ENCODE measurements at regions not wholly inside any gene's neighbourhood (a gene's known extent, or its start where the extent isn't known, plus 50 kb on each side); places are given as distances from the start of the nearest gene placed in this dataset.
A peak's percentile ranks its signal among the peaks of the same experiment; 100 is the strongest.

- Histone ChIP-seq H3K27ac (peak overlapping the region in 1 of 2 experiments; percentile 20; a peak in 1 of 6 replicates), H3K4me1 (peaks cover 13% of the 10 kb centered on the region), H3K4me2 (peak overlapping the region; percentile 44), H3K9me3 (no peaks in the 10 kb centered on the region; the same call in 2 of the 3 replicates), H3K4me3 (no peak overlapping the region)
- DNase-seq (ENCODE audit: low read depth in 1 of 2, low spot score in 1 of 2) (no peak), ATAC-seq (no peak), FAIRE-seq (peak; percentile 7)
- 71% methylated on average over 6 of the region's 6 CpGs for WGBS (ENCODE audit: missing lambda C conversion rate)
- ChIA-PET CTCF (interaction anchor here (1.2 kb wide), 1 partner anchor 10 kb away, joined by 3 read pairs; no protein-coding TSS in a partner anchor), POLR2A (no interaction called here)
- TF ChIP-seq FOSL2 (IDR thresholded peaks at IDR 0.05) (no peak), FOSL2 (CRISPR knock-in tag; IDR thresholded peaks at IDR 0.05) (no peak), CTCF (IDR thresholded peaks at IDR 0.05) (no peak), HOXA7 (CRISPR knock-in tag; IDR thresholded peaks at IDR 0.05) (no peak), EP300 (IDR thresholded peaks at IDR 0.05) (no peak), CBX2 (IDR thresholded peaks at IDR 0.05; ENCODE audit: borderline replicate concordance, low read depth) (no peak), EHMT2 (IDR thresholded peaks at IDR 0.05; ENCODE audit: low read depth) (no peak), EHF (CRISPR knock-in tag; IDR thresholded peaks at IDR 0.05) (no peak), NFE2L2 (conservative IDR thresholded peaks at IDR 0.05; ENCODE audit: low read length) (no peak), RNF2 (IDR thresholded peaks at IDR 0.05; ENCODE audit: borderline replicate concordance, low read depth) (no peak), NR3C1 (IDR thresholded peaks at IDR 0.05) (no peak)
These were observed 121.1 kb upstream of the FAM9C start for GRCh38 chrX:13165266-13166189.

GRCh38 chrX:13164611-13165010, 120.2 kb upstream of the FAM9C start:
- 70% methylated on average over 7 of the region's 7 CpGs for WGBS (ENCODE audit: missing lambda C conversion rate)
- ChIA-PET CTCF (interaction anchor here (1.2 kb wide), 1 partner anchor 10 kb away, joined by 3 read pairs; no protein-coding TSS in a partner anchor), POLR2A (no interaction called here)
- H3K4me2 ChIP-seq: peak overlapping the region; percentile 44
- H3K9me3 ChIP-seq: no peaks in the 10 kb centered on the region; the same call in 2 of the 3 replicates
- H3K4me3 ChIP-seq: no peak overlapping the region
- TF ChIP-seq CTCF (IDR thresholded peaks at IDR 0.05): no peak
- TF ChIP-seq NR3C1 (IDR thresholded peaks at IDR 0.05): no peak
- TF ChIP-seq GATA3 (IDR thresholded peaks at IDR 0.05; ENCODE audit: borderline replicate concordance): no peak
- no peak for TF ChIP-seq POLR2AphosphoS2 (conservative IDR thresholded peaks at IDR 0.05; ENCODE audit: low read length)
- no peak for TF ChIP-seq HMGXB4 (CRISPR knock-in tag; IDR thresholded peaks at IDR 0.05; ENCODE audit: borderline replicate concordance)
- no peak for TF ChIP-seq FOSL2 (IDR thresholded peaks at IDR 0.05)
- TF ChIP-seq FOSL2 (CRISPR knock-in tag; IDR thresholded peaks at IDR 0.05): no peak
- no peak for TF ChIP-seq PHF8 (IDR thresholded peaks at IDR 0.05; ENCODE audit: borderline replicate concordance, low read depth)
- no peak for TF ChIP-seq NFE2L2 (conservative IDR thresholded peaks at IDR 0.05; ENCODE audit: low read length)
- TF ChIP-seq ELK1 (IDR thresholded peaks at IDR 0.05; ENCODE audit: low read depth, low read length): no peak
- no peak for TF ChIP-seq HEYL (CRISPR knock-in tag; IDR thresholded peaks at IDR 0.05)
- no peak for TF ChIP-seq BHLHE40 (IDR thresholded peaks at IDR 0.05; ENCODE audit: low read depth, low read length)
- no peak for TF ChIP-seq CHD4 (IDR thresholded peaks at IDR 0.05; ENCODE audit: borderline replicate concordance)
- ATAC-seq (no peak), FAIRE-seq (no peak), DNase-seq (ENCODE audit: low read depth in 1 of 2, low spot score in 1 of 2) (no peak)
- peaks cover 13% of the 10 kb centered on the region for H3K4me1 ChIP-seq
- H3K27ac ChIP-seq: peak overlapping the region; percentile 40 to 49; a peak in 2 of 6 replicates
